ENCODE measurements at regions not wholly inside any gene's neighbourhood (a gene's known extent, or its start where the extent isn't known, plus 50 kb on each side); places are given as distances from the start of the nearest gene placed in this dataset.
"Not testable (repeated sequence)": the region's sequence is repeated elsewhere in the genome, so short reads cannot be mapped to it uniquely, and the experiment has no call there.

DNA sequence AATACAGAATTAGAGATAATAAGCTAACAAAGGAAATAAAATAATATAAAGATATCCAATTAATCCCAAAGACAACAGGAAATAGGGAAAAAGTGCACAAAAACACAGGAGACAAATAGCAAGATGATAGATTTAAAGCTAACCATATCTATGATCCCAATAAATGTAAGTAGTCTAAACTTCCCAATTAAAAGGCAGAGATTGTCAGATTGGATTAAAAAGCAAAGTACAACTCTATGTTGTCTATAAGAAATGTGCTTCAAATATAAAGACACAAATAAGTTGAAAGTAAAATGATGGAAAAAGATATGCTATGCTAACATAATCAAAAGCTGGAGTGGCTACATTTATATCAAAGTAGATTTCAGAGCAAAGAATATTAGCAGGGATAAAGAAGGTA is 133.1 kb upstream of the ATP2B2 start:
- no peak overlapping the region for H3K4me3 ChIP-seq (replicated peaks; ENCODE audit: low read depth, low read length)
- no peak for TF ChIP-seq CTCF (IDR thresholded peaks at IDR 0.05; ENCODE audit: low read length, missing control alignments)
- DNase-seq (ENCODE audit: low read depth), result no peak

GRCh38 chr3:10641760-10642159 is 136.4 kb upstream of the ATP2B2 start:
- DNase-seq (ENCODE audit: low read depth), result no peak
- no peak overlapping the region for H3K4me3 ChIP-seq (replicated peaks; ENCODE audit: low read depth, low read length)
- no peak for TF ChIP-seq CTCF (IDR thresholded peaks at IDR 0.05; ENCODE audit: low read length, missing control alignments)

- TF ChIP-seq CTCF (IDR thresholded peaks at IDR 0.05; ENCODE audit: low read length, missing control alignments), result no peak
- no peak for DNase-seq (ENCODE audit: low read depth)
- no peak overlapping the region for H3K4me3 ChIP-seq (replicated peaks; ENCODE audit: low read depth, low read length)
Measured at GRCh38 chr3:10644189-10644588, 138.8 kb upstream of the ATP2B2 start.

DNA sequence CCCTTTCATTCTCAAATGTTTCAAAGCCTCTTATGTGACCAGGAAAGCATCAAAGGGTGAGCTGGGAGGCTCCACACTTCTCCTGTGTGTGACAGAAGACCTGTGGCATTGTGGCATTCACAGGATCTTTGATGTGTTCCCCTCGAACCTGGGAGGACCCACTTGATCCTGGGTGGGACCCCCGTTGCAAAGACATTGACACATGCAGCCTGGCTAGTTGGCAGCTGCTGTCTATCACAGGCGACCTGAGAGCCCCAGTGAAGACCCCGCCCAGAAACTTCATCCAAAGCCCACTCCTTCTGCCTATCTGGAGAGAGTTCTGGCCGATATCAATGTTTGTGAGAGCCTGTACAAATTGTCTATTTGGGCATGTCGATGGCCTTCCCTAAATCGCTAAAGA is 140.4 kb upstream of the ATP2B2 start:
- DNase-seq (ENCODE audit: low read depth), result no peak
- H3K4me3 ChIP-seq (replicated peaks; ENCODE audit: low read depth, low read length), result no peak overlapping the region
- no peak for TF ChIP-seq CTCF (IDR thresholded peaks at IDR 0.05; ENCODE audit: low read length, missing control alignments)

GRCh38 chr3:10646531-10647335 is 141.3 kb upstream of the ATP2B2 start:
- no peak overlapping the region for H3K4me3 ChIP-seq (replicated peaks; ENCODE audit: low read depth, low read length)
- DNase-seq (ENCODE audit: low read depth), result no peak
- no peak for TF ChIP-seq CTCF (IDR thresholded peaks at IDR 0.05; ENCODE audit: low read length, missing control alignments)

DNA sequence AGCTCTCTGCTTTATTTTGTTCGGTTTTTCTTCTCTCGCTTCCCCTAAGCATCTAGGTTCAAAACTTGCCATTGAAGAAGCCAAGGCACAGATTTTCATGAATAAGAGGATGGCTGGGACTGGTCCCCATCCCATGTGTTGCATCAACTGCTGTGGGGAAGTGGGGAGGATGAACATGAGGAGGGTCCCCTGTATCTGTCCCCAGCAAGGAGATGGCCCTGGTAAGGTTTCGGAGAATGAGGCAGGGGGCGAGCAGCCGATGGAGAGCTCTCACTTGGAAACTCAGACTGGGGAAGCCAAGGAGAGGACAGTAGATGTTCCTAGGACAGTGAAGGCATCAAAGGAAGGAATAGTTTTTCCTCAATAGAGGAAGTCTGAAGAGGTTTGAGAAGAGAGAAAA is 142.0 kb upstream of the ATP2B2 start:
- DNase-seq (ENCODE audit: low read depth), result no peak
- TF ChIP-seq CTCF (IDR thresholded peaks at IDR 0.05; ENCODE audit: low read length, missing control alignments), result no peak
- H3K4me3 ChIP-seq (replicated peaks; ENCODE audit: low read depth, low read length), result no peak overlapping the region

DNA sequence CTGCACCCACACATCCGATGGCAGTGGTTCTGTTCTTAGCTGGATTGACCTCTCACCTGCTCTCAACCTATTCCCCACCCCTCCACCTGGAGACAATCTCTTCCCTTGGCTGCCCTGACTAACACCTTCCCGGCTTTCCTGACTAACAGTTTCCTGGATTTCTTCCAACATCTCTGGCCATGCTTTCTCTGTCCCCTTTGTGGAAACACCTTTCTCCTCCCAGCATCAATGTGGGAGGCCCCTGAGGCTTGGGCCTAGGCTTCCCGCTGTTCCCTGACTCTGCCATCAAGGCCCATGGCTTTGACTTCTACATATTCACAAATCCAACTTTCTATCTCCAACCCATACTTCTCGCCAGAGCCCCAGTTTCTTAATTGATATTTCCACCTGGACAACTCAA is 142.8 kb upstream of the ATP2B2 start:
- no peak overlapping the region for H3K4me3 ChIP-seq (replicated peaks; ENCODE audit: low read depth, low read length)
- no peak for DNase-seq (ENCODE audit: low read depth)
- TF ChIP-seq CTCF (IDR thresholded peaks at IDR 0.05; ENCODE audit: low read length, missing control alignments), result no peak

DNA sequence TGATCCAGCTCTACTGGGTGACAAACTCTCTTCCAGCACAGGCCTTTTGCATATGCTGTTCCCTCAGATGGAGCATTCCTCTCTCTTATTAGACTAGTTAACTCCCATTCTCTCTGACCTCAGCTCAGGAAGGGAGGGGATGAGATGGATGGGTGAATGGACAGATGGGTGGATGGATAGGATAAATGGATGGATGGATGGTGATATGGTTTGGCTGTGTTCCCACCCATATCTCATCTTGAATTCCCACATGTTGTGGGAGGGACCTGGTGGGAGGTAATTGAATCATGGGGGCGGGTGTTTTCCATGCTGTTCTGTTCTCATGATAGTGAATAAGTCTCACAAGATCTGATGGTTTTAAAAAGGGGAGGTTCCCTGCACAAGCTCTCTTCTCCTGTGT is 144.1 kb upstream of the ATP2B2 start:
- H3K4me3 ChIP-seq (replicated peaks; ENCODE audit: low read depth, low read length); DNase-seq (ENCODE audit: low read depth): not testable (repeated sequence)

All from fibroblast of pulmonary artery (primary cell).